ENCODE measurements at regions not wholly inside any gene's neighbourhood (a gene's known extent, or its start where the extent isn't known, plus 50 kb on each side); places are given as distances from the start of the nearest gene placed in this dataset.

- TF ChIP-seq, protein P1, sequence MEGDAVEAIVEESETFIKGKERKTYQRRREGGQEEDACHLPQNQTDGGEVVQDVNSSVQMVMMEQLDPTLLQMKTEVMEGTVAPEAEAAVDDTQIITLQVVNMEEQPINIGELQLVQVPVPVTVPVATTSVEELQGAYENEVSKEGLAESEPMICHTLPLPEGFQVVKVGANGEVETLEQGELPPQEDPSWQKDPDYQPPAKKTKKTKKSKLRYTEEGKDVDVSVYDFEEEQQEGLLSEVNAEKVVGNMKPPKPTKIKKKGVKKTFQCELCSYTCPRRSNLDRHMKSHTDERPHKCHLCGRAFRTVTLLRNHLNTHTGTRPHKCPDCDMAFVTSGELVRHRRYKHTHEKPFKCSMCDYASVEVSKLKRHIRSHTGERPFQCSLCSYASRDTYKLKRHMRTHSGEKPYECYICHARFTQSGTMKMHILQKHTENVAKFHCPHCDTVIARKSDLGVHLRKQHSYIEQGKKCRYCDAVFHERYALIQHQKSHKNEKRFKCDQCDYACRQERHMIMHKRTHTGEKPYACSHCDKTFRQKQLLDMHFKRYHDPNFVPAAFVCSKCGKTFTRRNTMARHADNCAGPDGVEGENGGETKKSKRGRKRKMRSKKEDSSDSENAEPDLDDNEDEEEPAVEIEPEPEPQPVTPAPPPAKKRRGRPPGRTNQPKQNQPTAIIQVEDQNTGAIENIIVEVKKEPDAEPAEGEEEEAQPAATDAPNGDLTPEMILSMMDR (IDR thresholded peaks at IDR 0.05; ENCODE audit: borderline replicate concordance, extremely low read depth, low read length, poor library complexity, severe bottlenecking), result no peak
- TF ChIP-seq EZH2 (IDR thresholded peaks at IDR 0.05; ENCODE audit: borderline replicate concordance, low read depth, low read length, severe bottlenecking), result no peak
Observed at GRCh38 chr5:74476046-74476818, 164.3 kb downstream of the ENC1 start.
